Natural killer cell treated with Interleukin-12 subunit alpha and Interleukin-12 subunit beta and Interleukin-15 and Interleukin-18, amount 100 ng/mL, for 72 hours (primary cell): ENCODE measurements at regions not wholly inside any gene's neighbourhood (a gene's known extent, or its start where the extent isn't known, plus 50 kb on each side); places are given as distances from the start of the nearest gene placed in this dataset.

Experiments used
- ATAC-seq, 2 donors: fragments of 150-1000 bp; cut with Tn5 transposase in 1 of 2; sonication (Bioruptor Pico), chemical (Tn5 transposase) in 1 of 2; 2 replicates each; pipeline ENCODE4 v1.10.0; 2021
- DNase-seq: peaks from one replicate; pipeline ENCODE4 v3.0.0; 2022; ENCODE audit warnings: low spot score
- H3K27ac Mint-ChIP-seq, 2 donors: 1 replicate in 1 of 2; 2 replicates in 1 of 2; pipeline ENCODE4 v1.8.0; 2022; ENCODE audit warnings: mixed read lengths in 2 of 2, mild to moderate bottlenecking in 1 of 2, moderate library complexity in 1 of 2
- H3K27me3 Mint-ChIP-seq, 2 donors: 1 replicate in 1 of 2; 2 replicates in 1 of 2; pipeline ENCODE4 v1.8.0; 2022; ENCODE audit warnings: mixed read lengths in 2 of 2
- H3K36me3 Mint-ChIP-seq: one replicate; pipeline ENCODE4 v1.8.0; 2022; ENCODE audit warnings: mixed read lengths
- H3K4me1 Mint-ChIP-seq, 2 donors: 1 replicate in 1 of 2; 2 replicates in 1 of 2; pipeline ENCODE4 v1.8.0; 2022; ENCODE audit warnings: low read depth in 2 of 2, mixed read lengths in 2 of 2, mild to moderate bottlenecking in 1 of 2
- H3K4me3 Mint-ChIP-seq: one replicate; pipeline ENCODE4 v1.8.0; 2022; ENCODE audit warnings: mixed read lengths
- H3K9me3 Mint-ChIP-seq: 2 replicates; pipeline ENCODE4 v1.8.0; 2022; ENCODE audit warnings: mixed read lengths

DNA sequence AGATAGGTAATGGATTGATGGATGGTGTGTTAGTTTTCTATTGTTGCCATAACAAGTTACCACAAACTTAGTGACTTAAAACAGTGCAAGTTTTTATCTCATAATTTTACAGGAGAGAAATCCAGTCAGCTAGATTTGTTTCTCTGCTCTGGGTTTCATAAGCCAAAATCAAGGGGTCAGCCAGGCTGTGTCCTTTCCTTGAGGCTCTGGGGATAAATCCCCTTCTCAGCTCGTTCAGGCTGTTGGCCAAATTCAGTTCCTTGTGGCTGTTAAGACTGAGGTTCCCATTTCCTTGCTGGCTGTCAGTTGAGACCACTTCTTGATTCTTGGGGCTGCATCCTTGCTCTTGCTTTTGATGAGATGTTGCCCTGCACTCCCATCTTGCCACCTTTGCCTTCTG, 204.9 kb upstream of the CDH13 start:
- H3K4me3 Mint-ChIP-seq = no peak overlapping the region
- ATAC-seq = no peak
- DNase-seq = no peak
- H3K9me3 Mint-ChIP-seq = no peaks in the 10 kb centered on the region
- H3K36me3 Mint-ChIP-seq = no peaks in the 10 kb centered on the region
- no peak overlapping the region for H3K27ac Mint-ChIP-seq
- peaks cover 0 to 10% of the 10 kb centered on the region in 2 donors for H3K4me1 Mint-ChIP-seq
- H3K27me3 Mint-ChIP-seq = peaks cover 14 to 24% of the 10 kb centered on the region in 2 donors

DNA sequence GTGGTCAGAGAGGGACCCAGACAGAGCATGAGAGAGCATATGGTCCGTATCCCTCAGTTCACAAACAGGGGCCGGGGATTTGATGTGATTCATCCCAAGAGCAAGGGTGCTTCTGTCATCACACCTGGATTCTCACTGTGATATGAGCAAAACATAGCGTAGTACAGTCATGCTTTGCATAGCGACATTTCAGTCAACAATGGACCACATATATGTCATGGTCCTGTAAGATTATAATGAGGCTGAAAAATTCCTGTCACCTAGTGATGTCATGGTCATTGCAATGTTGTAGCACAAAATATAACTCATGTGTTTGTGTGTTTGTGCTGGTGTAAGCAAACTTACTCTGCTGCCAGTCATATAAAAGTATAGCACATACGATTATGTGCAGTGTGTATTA, 207.4 kb upstream of the CDH13 start:
- Mint-ChIP-seq H3K4me1 (no peaks in the 10 kb centered on the region), H3K36me3 (no peaks in the 10 kb centered on the region), H3K9me3 (no peaks in the 10 kb centered on the region), H3K27ac (no peak overlapping the region), H3K27me3 (peaks cover 7 to 9% of the 10 kb centered on the region in 2 donors), H3K4me3 (no peak overlapping the region)
- no peak for ATAC-seq
- no peak for DNase-seq

DNA sequence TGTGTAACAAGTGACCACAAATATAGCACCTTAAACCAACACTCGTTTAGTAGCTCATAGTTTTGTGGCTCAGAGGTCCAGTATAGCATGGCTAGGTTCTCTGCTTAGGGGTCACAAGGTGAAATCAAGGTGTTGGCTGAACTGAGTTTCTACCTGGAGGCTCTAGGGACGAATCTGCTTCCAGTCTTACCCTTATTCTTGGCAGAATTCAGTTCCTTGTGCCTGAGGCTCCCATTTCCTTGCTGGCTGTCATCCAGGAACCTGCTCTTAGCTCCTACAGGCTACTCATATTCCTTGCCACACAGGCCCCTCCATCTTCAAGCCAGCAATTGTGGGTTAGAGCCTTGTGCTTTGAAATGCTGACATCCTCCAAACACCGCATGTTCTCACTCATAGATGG, 212.3 kb upstream of the CDH13 start:
- Mint-ChIP-seq H3K9me3 (no peaks in the 10 kb centered on the region), H3K27ac (no peak overlapping the region), H3K4me1 (no peaks in the 10 kb centered on the region), H3K27me3 (peaks cover 7 to 10% of the 10 kb centered on the region in 2 donors), H3K4me3 (no peak overlapping the region), H3K36me3 (no peaks in the 10 kb centered on the region)
- DNase-seq (no peak), ATAC-seq (no peak)

DNA sequence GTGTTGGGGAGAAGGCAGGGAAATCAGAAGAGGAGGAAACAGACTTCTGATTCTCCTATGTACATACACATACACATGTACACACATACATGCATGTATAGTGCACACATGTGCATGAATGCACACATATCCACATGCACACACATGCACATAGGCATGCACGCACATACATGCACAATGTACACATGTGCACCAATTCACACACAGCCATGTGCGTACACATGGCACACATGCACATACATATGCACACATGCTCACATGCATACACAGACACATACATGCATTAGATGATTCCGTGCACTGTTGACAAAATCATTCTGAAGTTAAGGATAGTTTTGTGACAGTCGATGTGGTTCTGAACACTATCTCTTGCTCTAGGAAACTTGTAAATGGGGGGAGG, 214.0 kb upstream of the CDH13 start:
- DNase-seq = no peak
- no peaks in the 10 kb centered on the region for H3K9me3 Mint-ChIP-seq

DNA sequence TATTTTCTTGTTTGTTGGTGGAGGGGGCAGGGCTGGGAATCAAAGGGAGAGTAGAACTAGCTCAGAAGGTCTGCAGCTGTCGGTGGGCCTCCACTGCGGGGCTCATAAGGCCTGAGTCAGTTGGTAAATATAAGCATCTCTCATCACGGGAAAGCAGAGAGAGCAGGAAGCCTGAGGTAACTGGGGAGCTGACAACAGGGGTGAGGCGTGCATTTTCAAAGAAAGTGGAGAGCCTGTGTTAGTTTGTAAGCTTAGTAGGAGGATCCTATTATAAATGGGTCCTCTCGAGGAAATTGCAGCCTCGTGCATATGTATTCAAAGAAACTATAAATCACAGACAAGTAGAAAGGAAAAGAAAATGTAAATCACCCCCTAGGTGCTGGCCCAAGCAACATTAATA, 221.0 kb upstream of the CDH13 start:
- Mint-ChIP-seq H3K27ac (no peak overlapping the region), H3K4me3 (no peak overlapping the region), H3K9me3 (no peaks in the 10 kb centered on the region), H3K36me3 (no peaks in the 10 kb centered on the region), H3K27me3 (peaks cover 7 to 24% of the 10 kb centered on the region in 2 donors), H3K4me1 (peaks cover 0 to 18% of the 10 kb centered on the region in 2 donors)
- DNase-seq (no peak), ATAC-seq (peak in 1 of 2 donors; percentile 31)

More for the DNA sequence above, 214.0 kb upstream of the CDH13 start:
- Mint-ChIP-seq H3K36me3 (no peaks in the 10 kb centered on the region), H3K27me3 (peaks cover 7 to 11% of the 10 kb centered on the region in 2 donors), H3K4me1 (no peaks in the 10 kb centered on the region), H3K27ac (no peak overlapping the region), H3K4me3 (no peak overlapping the region)
- ATAC-seq = no peak

DNA sequence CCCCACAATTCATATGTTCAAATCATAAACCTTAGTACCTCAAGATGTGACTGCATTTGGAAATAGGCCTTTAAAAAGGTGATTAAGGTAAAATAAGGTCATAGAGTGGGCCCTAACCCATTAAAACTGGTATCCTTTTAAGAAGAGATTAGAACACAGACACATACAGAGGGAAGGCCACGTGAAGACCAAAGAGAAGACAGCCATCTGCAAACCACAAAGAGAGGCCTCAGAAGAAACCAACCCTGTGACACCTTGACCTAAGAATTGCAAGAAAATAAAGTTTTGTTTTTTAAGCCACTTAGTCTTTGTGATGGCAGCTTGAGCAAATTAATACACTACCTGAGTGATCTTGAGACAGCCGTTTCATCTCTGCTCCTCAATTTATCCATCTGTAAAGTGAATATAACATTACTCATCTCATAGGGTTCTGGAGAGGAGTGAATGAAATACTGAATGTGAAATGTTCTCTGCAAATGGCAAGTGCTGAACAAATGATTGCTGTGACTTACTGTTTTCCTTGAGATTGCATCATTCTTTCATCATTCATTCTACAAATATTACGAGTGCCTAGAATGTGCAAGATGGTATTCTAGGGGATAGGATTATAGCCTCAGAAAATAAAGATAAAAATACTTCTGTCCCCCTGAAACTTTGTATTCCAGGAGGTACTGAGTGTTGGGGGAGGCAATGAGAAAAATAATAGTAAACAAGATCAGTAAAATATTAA, 222.0 kb upstream of the CDH13 start:
- no peaks in the 10 kb centered on the region for H3K36me3 Mint-ChIP-seq
- no peaks in the 10 kb centered on the region for H3K9me3 Mint-ChIP-seq
- ATAC-seq (no peak), DNase-seq (no peak)
- H3K4me3 Mint-ChIP-seq = no peak overlapping the region
- H3K27ac Mint-ChIP-seq = no peak overlapping the region
- peaks cover 7 to 18% of the 10 kb centered on the region in 2 donors for H3K27me3 Mint-ChIP-seq
- peaks cover 0 to 18% of the 10 kb centered on the region in 2 donors for H3K4me1 Mint-ChIP-seq

DNA sequence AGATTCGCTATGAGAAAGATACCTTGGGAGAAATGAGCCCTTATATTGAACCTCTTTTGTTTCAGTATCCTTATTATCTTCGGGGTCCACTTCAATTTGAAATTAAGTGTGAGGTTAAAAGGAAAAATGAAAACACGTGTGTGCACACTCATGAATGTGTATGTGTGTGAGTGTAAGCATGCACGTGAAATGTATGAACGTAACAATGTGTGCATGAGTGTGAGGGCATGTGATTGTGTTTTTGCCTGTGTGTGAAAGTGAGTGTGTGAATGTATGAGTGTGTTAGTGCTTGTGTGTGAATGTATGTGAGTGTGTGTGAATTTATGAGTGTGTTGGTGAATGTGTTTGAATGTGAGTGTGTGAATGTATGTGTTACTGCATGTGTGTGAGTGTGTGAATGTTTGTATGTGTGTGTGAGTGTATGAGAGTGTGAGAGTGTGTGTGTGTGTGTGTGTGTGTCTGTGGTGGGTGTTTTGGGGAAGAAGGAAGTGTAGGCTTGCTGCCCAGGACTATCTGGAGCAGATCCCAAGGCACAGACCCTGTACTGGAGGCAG, 224.0 kb upstream of the CDH13 start:
- DNase-seq (no peak), ATAC-seq (no peak)
- Mint-ChIP-seq H3K4me1 (peaks cover 0 to 18% of the 10 kb centered on the region in 2 donors), H3K9me3 (no peaks in the 10 kb centered on the region), H3K27me3 (peaks cover 15 to 22% of the 10 kb centered on the region in 2 donors), H3K4me3 (no peak overlapping the region), H3K36me3 (no peaks in the 10 kb centered on the region), H3K27ac (no peak overlapping the region)

DNA sequence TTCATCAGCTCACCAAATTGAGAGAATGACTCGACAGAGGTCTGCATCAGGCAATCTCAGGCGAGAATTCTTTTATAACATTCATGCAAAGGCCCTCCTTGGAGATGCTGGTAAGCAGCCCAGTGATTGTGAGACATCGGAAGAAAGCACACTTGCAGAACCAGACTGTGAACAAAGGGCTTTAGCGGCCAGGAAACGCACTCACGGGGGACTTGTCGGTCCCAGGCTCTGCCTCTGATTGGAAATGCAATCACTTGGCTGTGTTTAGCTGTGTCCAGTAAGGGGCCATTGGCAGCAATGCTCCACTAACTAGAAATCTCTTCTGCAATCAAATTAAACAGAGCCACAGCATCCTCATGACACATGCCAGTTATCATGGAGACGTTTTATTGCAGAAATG, 226.7 kb upstream of the CDH13 start:
- Mint-ChIP-seq H3K27me3 (peaks cover 28 to 29% of the 10 kb centered on the region in 2 donors), H3K4me1 (peaks cover 0 to 8% of the 10 kb centered on the region in 2 donors), H3K4me3 (no peak overlapping the region), H3K27ac (no peak overlapping the region), H3K36me3 (no peaks in the 10 kb centered on the region), H3K9me3 (no peaks in the 10 kb centered on the region)
- DNase-seq = no peak
- ATAC-seq = no peak

DNA sequence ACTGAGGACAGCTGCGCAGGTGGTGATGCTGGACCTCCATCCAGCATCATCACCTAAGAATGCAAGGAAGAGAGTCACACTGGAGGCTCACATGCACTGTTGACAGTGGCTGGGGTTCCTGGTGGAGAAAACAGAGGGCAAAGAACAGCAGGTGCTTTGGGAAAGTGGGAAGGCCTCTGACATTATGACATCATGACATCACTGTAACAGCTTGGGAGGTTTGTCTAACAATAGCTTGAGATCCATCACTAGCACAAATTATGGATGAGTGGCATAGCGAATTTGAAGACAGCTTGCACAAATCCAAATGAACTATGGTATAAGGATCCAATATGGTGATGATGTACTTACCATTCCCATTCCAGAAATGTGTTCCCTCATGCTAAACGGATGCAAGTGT, 226.5 kb upstream of the MPHOSPH6 start:
- Mint-ChIP-seq H3K4me1 (no peaks in the 10 kb centered on the region), H3K36me3 (no peaks in the 10 kb centered on the region), H3K9me3 (no peaks in the 10 kb centered on the region), H3K4me3 (no peak overlapping the region), H3K27ac (no peak overlapping the region), H3K27me3 (peaks cover 26 to 37% of the 10 kb centered on the region in 2 donors)
- ATAC-seq (no peak), DNase-seq (no peak)

DNA sequence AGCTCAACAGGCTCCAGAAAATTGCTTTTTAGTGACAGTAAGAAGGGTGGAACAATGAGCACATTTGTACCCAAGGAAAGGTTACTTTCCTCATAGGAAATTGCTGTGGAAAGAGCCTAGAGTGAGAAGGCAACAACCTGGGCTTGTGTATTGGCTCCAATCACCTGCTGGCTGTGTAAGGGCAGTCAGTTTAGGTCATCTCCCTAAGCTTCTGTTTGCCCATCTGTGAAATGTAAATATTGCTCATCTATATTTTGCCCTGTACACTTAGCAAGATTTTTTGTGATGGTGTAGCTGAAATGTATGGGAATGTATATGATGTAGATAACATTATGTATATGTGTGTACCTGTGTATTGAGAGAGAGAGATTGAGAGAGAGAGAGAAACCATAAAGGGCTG, 225.2 kb upstream of the MPHOSPH6 start:
- no peak overlapping the region for H3K4me3 Mint-ChIP-seq
- H3K27me3 Mint-ChIP-seq = peaks cover 26 to 37% of the 10 kb centered on the region in 2 donors
- DNase-seq (no peak), ATAC-seq (no peak)
- H3K27ac Mint-ChIP-seq = no peak overlapping the region
- H3K4me1 Mint-ChIP-seq = no peaks in the 10 kb centered on the region
- no peaks in the 10 kb centered on the region for H3K36me3 Mint-ChIP-seq
- H3K9me3 Mint-ChIP-seq = no peaks in the 10 kb centered on the region

DNA sequence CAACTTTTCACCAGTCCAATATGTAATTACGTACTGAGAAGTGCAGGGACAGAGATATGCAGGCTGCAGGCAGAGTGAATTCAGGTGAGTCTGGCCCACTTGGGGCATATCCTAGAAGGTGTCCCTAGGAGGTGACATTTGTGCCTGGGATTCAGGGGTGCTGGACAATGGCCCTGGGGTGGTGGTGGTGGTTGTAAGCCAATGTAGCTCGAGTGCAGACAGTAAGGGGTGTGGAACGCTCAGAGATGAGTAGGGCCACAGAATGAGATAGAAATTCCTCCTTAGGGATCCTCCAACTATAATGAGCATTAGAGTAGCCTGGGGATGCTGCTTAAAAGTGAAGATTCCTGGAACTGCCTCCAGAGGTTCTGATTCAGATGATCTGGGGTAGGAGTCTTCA, 221.7 kb upstream of the MPHOSPH6 start:
- H3K4me1 Mint-ChIP-seq = no peaks in the 10 kb centered on the region
- no peaks in the 10 kb centered on the region for H3K9me3 Mint-ChIP-seq
- H3K36me3 Mint-ChIP-seq = no peaks in the 10 kb centered on the region
- H3K4me3 Mint-ChIP-seq = no peak overlapping the region
- ATAC-seq (no peak), DNase-seq (no peak)
- H3K27me3 Mint-ChIP-seq = peaks cover 19 to 43% of the 10 kb centered on the region in 2 donors
- no peak overlapping the region for H3K27ac Mint-ChIP-seq

DNA sequence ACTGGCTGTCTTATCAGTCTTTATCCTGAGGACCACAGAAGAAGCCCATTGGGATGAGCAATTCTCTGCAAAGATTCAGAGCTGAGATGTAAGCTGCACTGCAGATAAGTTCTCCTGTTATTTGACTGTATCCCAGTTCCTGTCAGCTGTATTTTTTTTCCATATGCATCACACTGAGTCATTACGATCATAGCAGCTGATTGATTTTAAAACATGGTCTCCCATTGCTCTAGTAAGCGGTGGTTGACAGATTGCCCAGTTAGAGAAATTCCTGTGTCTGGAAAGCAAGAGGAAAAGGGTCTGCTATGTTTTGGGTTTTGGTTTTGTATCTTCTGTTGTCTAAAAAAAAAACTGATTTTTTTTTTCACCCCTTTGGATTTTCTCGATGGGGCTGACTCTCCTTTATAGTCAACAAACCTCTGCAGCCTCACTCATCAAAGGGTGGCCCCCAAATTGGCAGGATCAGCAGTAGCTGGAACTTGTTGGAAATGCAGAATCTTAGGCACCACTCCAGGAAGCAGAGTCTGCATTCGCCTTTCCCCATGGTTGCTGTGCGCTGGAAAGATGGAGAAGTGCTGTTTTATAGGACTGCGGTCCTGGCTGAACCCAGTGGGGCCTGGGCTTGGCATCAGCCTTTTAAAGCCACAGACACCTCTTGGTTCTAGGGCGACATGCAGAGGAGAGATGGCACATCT, 220.1 kb upstream of the MPHOSPH6 start:
- Mint-ChIP-seq H3K9me3 (no peaks in the 10 kb centered on the region), H3K36me3 (no peaks in the 10 kb centered on the region), H3K27me3 (peaks cover 8 to 29% of the 10 kb centered on the region in 2 donors), H3K4me1 (no peaks in the 10 kb centered on the region), H3K4me3 (no peak overlapping the region), H3K27ac (no peak overlapping the region)
- DNase-seq (no peak), ATAC-seq (no peak)

DNA sequence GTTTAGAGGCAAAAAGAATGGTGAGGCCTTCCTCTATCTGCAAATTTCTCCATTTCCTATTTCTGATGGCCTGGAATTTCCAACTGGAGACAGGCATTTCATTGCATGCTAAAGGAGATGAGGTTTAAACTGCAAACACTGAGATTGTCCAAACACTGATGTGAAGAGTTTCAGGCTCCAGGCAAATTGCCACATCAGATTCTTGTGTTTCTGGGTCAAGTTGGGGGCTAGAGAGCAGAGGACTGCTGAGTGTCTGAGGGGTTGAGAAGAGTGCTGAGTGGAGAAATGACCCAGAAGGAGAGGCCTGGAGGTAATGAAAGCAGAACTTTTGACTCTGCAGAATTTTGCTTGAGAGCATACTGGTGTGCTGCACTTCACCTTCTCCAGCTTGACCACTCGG, 216.7 kb upstream of the MPHOSPH6 start:
- Mint-ChIP-seq H3K4me3 (no peak overlapping the region), H3K9me3 (no peaks in the 10 kb centered on the region), H3K27ac (no peak overlapping the region), H3K4me1 (no peaks in the 10 kb centered on the region), H3K27me3 (peaks cover 6 to 19% of the 10 kb centered on the region in 2 donors), H3K36me3 (no peaks in the 10 kb centered on the region)
- DNase-seq (no peak), ATAC-seq (no peak)

DNA sequence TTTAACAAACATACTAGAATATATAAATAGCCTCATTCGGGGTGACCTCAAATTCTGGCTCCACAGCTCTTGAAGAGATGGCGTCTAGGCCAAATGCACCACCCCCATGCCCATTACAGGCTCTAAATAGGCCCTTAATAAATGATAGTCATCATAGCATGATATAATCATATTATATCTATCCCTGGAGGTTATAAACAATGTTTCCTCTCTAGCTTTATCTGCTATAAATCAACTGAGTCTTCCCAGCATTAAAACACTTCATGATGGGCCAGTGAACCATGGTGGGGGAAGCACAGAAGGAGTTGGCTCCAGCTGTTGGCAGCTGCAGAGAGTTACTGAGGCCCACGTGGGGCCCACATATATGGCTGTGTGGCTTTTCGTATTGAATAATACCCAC, 214.9 kb upstream of the MPHOSPH6 start:
- no peaks in the 10 kb centered on the region for H3K4me1 Mint-ChIP-seq
- no peak for DNase-seq
- peaks cover 11 to 29% of the 10 kb centered on the region in 2 donors for H3K27me3 Mint-ChIP-seq
- H3K36me3 Mint-ChIP-seq = no peaks in the 10 kb centered on the region
- ATAC-seq = no peak
- H3K27ac Mint-ChIP-seq = no peak overlapping the region
- no peaks in the 10 kb centered on the region for H3K9me3 Mint-ChIP-seq
- H3K4me3 Mint-ChIP-seq = no peak overlapping the region
